ENCODE measurements at regions not wholly inside any gene's neighbourhood (a gene's known extent, or its start where the extent isn't known, plus 50 kb on each side); places are given as distances from the start of the nearest gene placed in this dataset.

- no peaks in the 10 kb centered on the region for H3K9me3 Mint-ChIP-seq (ENCODE audit: unreplicated experiment)
- no peak overlapping the region for H3K4me3 Mint-ChIP-seq (ENCODE audit: unreplicated experiment)
- DNase-seq (ENCODE audit: low spot score), result no peak
Measured at GRCh38 chr1:19562847-19563246, 77.5 kb upstream of the CAPZB start.

GRCh38 chr1:19560480-19560879 lies 75.1 kb upstream of the CAPZB start:
- Mint-ChIP-seq H3K4me1 (ENCODE audit: unreplicated experiment) (no peaks in the 10 kb centered on the region), H3K36me3 (ENCODE audit: low read depth, unreplicated experiment) (no peaks in the 10 kb centered on the region), H3K27ac (ENCODE audit: unreplicated experiment) (no peak overlapping the region), H3K4me3 (ENCODE audit: unreplicated experiment) (no peak overlapping the region), H3K9me3 (ENCODE audit: unreplicated experiment) (no peaks in the 10 kb centered on the region), H3K27me3 (ENCODE audit: unreplicated experiment) (no peaks in the 10 kb centered on the region)
- no peak for TF ChIP-seq CTCF (IDR thresholded peaks at IDR 0.05; ENCODE audit: unreplicated experiment)
- DNase-seq (ENCODE audit: low spot score), result no peak

More at GRCh38 chr1:19562847-19563246, 77.5 kb upstream of the CAPZB start:
- Mint-ChIP-seq H3K36me3 (ENCODE audit: low read depth, unreplicated experiment) (no peaks in the 10 kb centered on the region), H3K4me1 (ENCODE audit: unreplicated experiment) (no peaks in the 10 kb centered on the region), H3K27ac (ENCODE audit: unreplicated experiment) (no peak overlapping the region), H3K27me3 (ENCODE audit: unreplicated experiment) (no peaks in the 10 kb centered on the region)
- TF ChIP-seq CTCF (IDR thresholded peaks at IDR 0.05; ENCODE audit: unreplicated experiment), result no peak

- DNase-seq (ENCODE audit: low spot score), result no peak
- no peaks in the 10 kb centered on the region for H3K27me3 Mint-ChIP-seq (ENCODE audit: unreplicated experiment)
- no peaks in the 10 kb centered on the region for H3K4me1 Mint-ChIP-seq (ENCODE audit: unreplicated experiment)
- H3K9me3 Mint-ChIP-seq (ENCODE audit: unreplicated experiment), result no peaks in the 10 kb centered on the region
- no peak overlapping the region for H3K27ac Mint-ChIP-seq (ENCODE audit: unreplicated experiment)
- H3K36me3 Mint-ChIP-seq (ENCODE audit: low read depth, unreplicated experiment), result no peaks in the 10 kb centered on the region
- TF ChIP-seq CTCF (IDR thresholded peaks at IDR 0.05; ENCODE audit: unreplicated experiment), result no peak
- H3K4me3 Mint-ChIP-seq (ENCODE audit: unreplicated experiment), result no peak overlapping the region
Measured at GRCh38 chr1:19559641-19560040, 74.3 kb upstream of the CAPZB start.

- no peak for DNase-seq (ENCODE audit: low spot score)
- Mint-ChIP-seq H3K4me1 (ENCODE audit: unreplicated experiment) (no peaks in the 10 kb centered on the region), H3K27ac (ENCODE audit: unreplicated experiment) (no peak overlapping the region), H3K4me3 (ENCODE audit: unreplicated experiment) (no peak overlapping the region), H3K9me3 (ENCODE audit: unreplicated experiment) (peaks cover 6% of the 10 kb centered on the region), H3K27me3 (ENCODE audit: unreplicated experiment) (peaks cover 2% of the 10 kb centered on the region), H3K36me3 (ENCODE audit: low read depth, unreplicated experiment) (peaks cover under 1% of the 10 kb centered on the region)
- TF ChIP-seq CTCF (IDR thresholded peaks at IDR 0.05; ENCODE audit: unreplicated experiment), result no peak
Measured at GRCh38 chr1:19557609-19558051, 72.3 kb upstream of the CAPZB start.

- H3K27me3 Mint-ChIP-seq (ENCODE audit: unreplicated experiment), result peaks cover 12% of the 10 kb centered on the region
- peaks cover 5% of the 10 kb centered on the region for H3K36me3 Mint-ChIP-seq (ENCODE audit: low read depth, unreplicated experiment)
- H3K4me3 Mint-ChIP-seq (ENCODE audit: unreplicated experiment), result no peak overlapping the region
- H3K9me3 Mint-ChIP-seq (ENCODE audit: unreplicated experiment), result peaks cover 11% of the 10 kb centered on the region
- no peak for TF ChIP-seq CTCF (IDR thresholded peaks at IDR 0.05; ENCODE audit: unreplicated experiment)
- DNase-seq (ENCODE audit: low spot score), result no peak
- no peaks in the 10 kb centered on the region for H3K4me1 Mint-ChIP-seq (ENCODE audit: unreplicated experiment)
- no peak overlapping the region for H3K27ac Mint-ChIP-seq (ENCODE audit: unreplicated experiment)
Measured at GRCh38 chr1:19554090-19554489, 68.8 kb upstream of the CAPZB start.
